ENCODE measurements at regions not wholly inside any gene's neighbourhood (a gene's known extent, or its start where the extent isn't known, plus 50 kb on each side); places are given as distances from the start of the nearest gene placed in this dataset.

DNA sequence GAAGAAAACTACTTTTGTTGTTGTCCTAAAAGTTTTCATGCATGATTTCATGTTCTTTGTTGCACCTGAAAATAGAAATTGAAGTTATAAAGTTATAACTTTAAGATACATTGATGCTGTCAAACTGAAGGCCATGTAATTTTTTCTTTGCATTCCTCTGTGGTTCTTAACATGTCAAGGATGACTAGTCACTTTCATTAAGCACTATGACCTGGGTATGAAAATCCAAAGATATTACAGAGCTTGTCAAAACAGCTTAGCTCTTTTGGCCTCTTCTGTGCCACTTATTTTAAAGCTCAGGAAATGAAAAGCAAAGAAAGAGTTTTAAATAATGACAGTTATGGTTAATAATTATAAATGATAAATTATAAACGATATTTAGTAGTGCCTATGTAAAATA, 241.6 kb upstream of the CACNA2D1 start:
- in situ Hi-C loops (cut with HindIII; ENCODE audit: low sequenced_read_pairs): no loop called here
- no peak for TF ChIP-seq CTCF (IDR thresholded peaks at IDR 0.05; ENCODE audit: low read depth, low read length)
- no peak for DNase-seq (ENCODE audit: low read depth, low spot score)
- H3K4me3 ChIP-seq (ENCODE audit: low read depth, low read length): no peak overlapping the region

- no peak for DNase-seq (ENCODE audit: low read depth, low spot score)
- H3K4me3 ChIP-seq (ENCODE audit: low read depth, low read length): no peak overlapping the region
- no peak for TF ChIP-seq CTCF (IDR thresholded peaks at IDR 0.05; ENCODE audit: low read depth, low read length)
- in situ Hi-C loops (cut with HindIII; ENCODE audit: low sequenced_read_pairs): no loop called here
These were observed 235.1 kb upstream of the CACNA2D1 start for GRCh38 chr7:82678716-82679115.

DNA sequence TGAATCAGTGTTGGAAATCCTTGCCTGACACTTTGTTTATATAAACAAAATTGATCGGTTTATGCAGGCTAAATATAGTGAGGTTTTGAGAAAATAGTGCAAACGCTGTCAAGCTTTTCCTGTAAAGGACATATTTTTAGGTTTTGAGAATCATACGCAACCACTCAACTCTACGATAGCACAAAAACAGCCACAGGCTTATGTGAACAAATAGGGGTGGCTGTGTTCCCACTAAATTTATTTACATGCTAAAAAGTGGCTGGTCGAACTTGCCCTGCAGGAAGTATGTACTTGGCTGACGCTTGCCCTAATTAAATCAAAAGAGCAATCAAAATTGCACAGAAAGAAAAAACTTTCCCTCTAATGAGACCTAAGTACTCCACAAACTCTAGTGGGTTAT, 234.7 kb upstream of the CACNA2D1 start:
- TF ChIP-seq CTCF (IDR thresholded peaks at IDR 0.05; ENCODE audit: low read depth, low read length): no peak
- no peak overlapping the region for H3K4me3 ChIP-seq (ENCODE audit: low read depth, low read length)
- DNase-seq (ENCODE audit: low read depth, low spot score): no peak
- in situ Hi-C loops (cut with HindIII; ENCODE audit: low sequenced_read_pairs): no loop called here

GRCh38 chr7:82677493-82677892, 233.9 kb upstream of the CACNA2D1 start:
- TF ChIP-seq CTCF (IDR thresholded peaks at IDR 0.05; ENCODE audit: low read depth, low read length): no peak
- DNase-seq (ENCODE audit: low read depth, low spot score): no peak
- no peak overlapping the region for H3K4me3 ChIP-seq (ENCODE audit: low read depth, low read length)
- in situ Hi-C loops (cut with HindIII; ENCODE audit: low sequenced_read_pairs): no loop called here

DNA sequence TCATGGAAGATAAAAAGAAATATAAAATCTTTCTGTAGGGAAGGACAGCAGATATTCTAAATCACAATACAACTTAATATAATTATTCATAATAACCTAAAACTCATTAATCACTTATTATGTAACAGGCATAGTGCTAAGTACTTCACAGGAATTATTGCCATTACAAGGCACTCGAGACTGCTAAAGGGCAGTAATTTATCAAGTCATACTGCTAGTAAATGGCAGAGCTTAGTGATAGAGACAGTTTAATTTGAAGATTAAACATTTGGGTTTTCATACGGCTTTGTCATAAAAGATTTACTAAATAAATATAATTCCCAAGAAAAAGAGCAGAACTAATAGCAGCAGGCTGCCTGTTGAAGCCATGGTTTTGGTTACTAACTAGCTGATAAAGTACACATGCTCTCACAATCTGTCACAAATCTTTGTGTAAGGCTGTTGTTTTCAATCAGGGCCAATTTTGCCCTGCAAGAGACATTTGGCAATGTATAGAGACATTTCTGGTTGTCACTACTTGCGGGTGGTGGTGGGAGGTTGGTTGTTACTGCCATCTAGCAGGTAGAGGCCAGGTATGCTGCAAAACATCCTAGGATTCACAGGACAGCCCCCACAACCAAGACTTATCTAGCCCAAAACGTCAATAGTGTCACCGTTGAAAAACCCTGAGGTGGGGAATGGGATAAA, 233.3 kb upstream of the CACNA2D1 start:
- in situ Hi-C loops (cut with HindIII; ENCODE audit: low sequenced_read_pairs): no loop called here
- no peak for TF ChIP-seq CTCF (IDR thresholded peaks at IDR 0.05; ENCODE audit: low read depth, low read length)
- H3K4me3 ChIP-seq (ENCODE audit: low read depth, low read length): no peak overlapping the region
- no peak for DNase-seq (ENCODE audit: low read depth, low spot score)

DNA sequence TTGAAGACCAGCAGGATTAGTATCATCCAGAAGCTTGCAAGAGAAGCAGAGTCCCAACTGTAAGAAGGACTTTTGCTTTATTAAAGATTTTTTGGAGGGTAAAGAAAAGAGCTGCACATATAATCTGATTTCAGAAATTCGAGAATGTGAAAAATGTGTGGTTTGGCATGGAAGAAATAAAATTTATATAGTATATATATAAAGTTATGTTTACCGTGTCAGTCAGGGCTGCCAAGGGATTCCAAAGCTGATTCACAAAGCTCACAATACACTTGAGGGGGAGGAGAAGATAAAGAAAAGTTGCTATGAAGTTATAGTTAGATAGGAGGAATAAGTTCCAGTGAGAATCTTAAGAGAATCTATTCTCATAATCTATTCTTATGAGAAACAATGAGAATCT, 231.8 kb upstream of the CACNA2D1 start:
- in situ Hi-C loops (cut with HindIII; ENCODE audit: low sequenced_read_pairs): no loop called here
- no peak overlapping the region for H3K4me3 ChIP-seq (ENCODE audit: low read depth, low read length)
- TF ChIP-seq CTCF (IDR thresholded peaks at IDR 0.05; ENCODE audit: low read depth, low read length): no peak
- no peak for DNase-seq (ENCODE audit: low read depth, low spot score)
